Mucosa of gallbladder (tissue), 1 donor: ENCODE measurements at regions not wholly inside any gene's neighbourhood (a gene's known extent, or its start where the extent isn't known, plus 50 kb on each side); places are given as distances from the start of the nearest gene placed in this dataset.

Source experiments
- DNase-seq: peaks from one replicate; pipeline ENCODE4 v3.0.0-alpha.2; 2020; ENCODE audit warnings: low spot score
- donor health status: DM: no; HTN: no; CAD: no.

DNA sequence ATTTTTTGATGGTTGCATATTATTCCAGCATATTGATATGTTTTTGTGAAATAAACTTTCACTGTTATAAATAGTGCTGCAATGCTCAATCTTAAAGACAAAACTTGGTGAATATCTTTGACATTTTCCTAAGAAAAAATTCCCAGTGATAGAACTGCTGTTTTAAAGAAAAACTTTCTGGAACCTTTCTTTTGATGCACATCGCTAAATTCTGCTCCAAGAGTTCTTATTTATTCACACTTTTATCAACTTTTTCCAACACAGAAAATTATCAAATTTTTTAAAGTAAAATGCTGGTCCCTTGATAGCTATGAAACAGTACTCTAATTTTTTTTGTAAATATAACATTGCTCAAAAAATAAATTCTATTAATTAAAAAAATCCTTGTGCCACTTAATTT, 196.6 kb downstream of the HS3ST3A1 start:
- DNase-seq, result no peak

- no peak for DNase-seq
Observed at GRCh38 chr17:13403982-13404946, 197.5 kb downstream of the HS3ST3A1 start.

GRCh38 chr17:13400491-13400890, 201.2 kb downstream of the HS3ST3A1 start:
- no peak for DNase-seq

- DNase-seq, result no peak
Observed at GRCh38 chr17:13398853-13399252, 202.9 kb downstream of the HS3ST3A1 start.

DNA sequence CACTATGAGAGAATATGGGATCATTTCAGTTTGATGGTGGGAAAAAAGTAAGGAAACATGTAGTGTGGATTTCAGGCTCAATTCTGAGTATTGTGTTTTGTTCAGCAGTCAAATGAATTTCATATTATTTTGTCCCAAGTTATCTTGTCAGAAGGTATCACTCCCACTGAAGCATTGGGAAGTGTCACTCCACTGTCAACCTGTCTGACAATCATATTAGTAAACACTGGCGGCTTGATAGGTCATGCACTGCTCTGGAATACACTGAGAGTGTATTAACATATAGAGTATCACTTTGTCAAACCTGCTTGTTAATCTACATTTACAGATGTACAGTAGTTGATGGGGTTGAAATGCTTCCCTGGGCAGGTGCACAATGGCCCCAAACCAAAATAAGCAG, 203.6 kb downstream of the HS3ST3A1 start:
- DNase-seq, result no peak

DNA sequence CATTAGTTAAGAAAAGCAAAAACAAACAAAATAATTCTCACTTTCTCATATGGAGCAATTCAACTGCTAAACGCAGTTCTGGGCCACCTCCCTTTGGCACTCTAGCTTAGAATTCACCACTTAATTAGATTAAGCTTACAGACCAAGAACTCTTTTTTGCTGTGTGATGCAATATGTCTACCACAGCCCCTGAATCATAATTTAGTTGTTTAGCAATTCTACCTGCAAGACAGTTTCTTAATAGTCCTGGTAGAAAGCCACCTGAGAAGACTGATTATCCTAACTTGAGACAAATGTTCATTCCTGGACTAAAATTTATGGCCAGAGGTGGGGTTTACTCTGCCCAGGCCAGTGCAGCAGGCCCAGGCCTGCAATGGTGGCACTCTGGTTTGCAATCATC, 205.9 kb downstream of the HS3ST3A1 start:
- no peak for DNase-seq

GRCh38 chr17:13395346-13395745, 206.4 kb downstream of the HS3ST3A1 start:
- no peak for DNase-seq

- DNase-seq, result no peak
Observed at GRCh38 chr17:13393841-13394710, 207.7 kb downstream of the HS3ST3A1 start.

- DNase-seq, result no peak
Observed at GRCh38 chr17:13387952-13388351, 213.8 kb downstream of the HS3ST3A1 start.

DNA sequence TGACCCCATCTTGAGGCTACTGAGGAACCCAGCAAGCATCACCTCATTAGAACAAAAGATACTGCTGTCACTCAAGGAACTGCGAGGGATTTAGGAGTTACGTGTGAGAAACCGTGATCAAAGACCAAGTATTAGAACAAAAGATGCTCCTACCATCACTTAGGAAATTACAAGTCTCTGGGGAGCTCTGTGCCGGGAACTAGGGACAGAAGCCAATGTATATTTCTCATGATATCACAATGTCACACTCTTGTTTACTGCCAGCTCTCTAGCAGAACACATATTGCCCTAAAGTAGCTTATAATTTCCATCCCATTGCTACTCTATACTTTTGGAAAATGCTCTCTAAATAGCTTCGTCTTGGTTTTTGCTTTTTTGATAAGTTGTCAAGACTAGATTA, 214.5 kb downstream of the HS3ST3A1 start:
- DNase-seq, result no peak

DNA sequence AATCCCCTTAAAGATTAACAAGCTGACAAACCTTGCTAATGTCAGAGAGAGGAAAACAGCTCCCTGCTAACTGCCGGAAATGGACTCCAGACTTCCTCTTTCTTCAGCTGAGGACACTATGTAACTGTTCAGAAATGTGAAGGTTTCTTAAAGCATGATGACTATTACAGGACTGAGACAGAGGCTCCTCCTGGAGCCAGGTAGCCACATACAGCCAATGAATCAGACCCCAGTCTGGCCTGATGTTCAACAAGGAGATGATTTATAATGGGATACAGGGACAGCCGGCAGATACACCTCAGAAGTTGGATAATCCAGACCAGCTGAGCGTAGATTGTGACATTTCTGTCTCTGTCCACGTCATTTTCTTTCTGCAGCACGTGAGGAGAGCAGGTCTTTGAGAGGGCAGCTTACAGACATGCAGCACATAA, 216.2 kb downstream of the HS3ST3A1 start:
- no peak for DNase-seq

GRCh38 chr17:13384626-13385025, 217.1 kb downstream of the HS3ST3A1 start:
- DNase-seq, result no peak

DNA sequence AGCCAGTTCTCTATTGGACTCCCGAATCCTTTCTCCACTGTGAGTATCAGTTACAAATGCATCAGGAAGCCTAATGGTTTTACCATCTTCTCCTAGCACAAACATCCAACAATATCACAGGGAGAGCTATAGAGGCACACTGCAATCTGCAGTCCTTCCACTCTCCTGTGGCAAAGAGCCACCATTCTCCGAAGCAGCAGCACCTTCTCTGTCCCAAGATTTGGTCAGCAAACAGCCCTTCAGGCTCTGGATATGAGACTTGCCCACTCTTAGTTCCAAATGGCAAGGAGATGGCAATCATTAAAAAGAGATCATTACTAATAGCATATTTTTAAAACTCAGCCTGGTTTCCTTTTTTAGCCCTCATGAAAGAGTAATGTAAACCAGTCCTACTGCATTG, 223.4 kb downstream of the HS3ST3A1 start:
- DNase-seq, result no peak

DNA sequence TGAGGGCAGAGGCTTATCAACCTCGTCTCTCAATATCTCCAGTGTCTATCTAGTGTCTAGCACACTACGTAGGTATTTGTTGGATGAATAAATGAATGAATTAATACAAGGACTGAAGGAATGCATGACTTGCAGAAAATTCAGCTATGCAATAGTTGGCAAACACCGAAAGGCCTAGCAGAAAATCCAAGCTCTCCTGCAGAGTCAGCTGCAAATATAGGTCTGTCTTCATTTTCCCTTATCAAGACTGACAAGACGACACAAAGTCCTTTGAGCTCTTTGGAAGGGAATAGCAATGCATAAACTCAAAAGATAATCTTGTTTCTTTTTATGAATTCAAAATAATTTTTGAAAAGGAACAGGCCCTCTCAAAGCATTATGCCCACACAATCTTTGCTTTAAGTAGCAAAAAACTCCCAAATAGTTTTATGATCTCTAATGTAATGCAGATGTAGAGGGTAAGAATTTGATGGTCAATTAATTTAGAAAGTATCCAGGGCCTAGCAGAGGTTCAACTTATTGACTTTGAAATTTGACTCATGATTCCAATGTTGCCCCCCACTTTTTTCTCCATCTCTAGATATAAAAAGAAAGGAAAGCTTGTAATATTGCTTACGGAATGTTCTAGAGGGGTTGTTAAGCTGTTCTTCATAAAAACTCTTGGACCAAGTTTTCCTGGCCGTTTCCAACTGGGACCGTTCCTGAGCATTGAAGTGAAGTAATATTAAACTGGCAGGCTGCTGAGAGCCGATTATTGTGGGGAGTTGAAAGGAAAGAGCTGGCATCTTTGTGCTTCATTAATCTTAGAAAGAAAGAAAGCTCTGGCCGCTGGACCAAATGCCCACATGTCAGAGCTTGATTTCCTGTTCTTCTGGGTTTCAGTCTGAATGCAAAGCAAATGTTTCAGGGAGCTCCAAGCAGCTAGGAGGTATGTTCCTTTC, 227.3 kb downstream of the HS3ST3A1 start:
- DNase-seq, result no peak

DNA sequence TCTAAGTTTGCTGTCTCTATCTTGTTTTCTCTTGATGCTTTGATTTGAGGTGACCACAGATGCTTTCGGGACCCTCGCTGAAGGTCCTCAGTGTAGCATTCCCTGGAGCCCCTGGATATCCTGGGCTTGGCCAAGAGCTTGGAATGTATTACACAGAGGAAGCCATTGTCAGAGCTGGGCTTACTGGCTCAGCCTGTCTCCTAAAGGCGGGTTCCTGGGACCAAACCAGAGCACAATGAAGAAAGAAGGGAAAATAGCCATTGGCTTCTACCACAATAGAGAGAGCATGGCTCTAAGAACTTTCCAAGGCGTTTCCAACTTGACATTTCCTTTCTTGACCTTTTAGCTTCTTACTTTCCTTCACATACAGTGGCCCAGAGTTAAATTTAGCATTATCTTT, 229.3 kb downstream of the HS3ST3A1 start:
- DNase-seq, result no peak

DNA sequence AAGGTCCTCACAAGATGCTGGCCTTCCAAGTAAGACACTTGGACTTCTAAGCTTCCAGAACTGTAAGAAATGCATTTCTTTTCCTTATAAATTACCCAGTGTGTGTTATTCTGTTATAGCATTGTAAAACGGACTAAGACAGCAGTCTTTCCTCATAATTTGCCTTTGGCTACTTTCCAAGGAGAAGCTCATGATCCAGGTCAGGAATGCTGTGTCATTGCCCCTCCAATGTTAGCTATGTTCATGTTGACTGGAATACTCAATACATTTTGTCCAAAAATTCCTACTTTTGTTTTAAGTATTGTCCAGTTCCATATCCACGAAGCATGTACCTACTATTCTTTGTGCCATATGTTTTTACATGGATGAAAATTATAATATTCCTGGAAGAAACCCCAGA, 234.6 kb downstream of the HS3ST3A1 start:
- DNase-seq, result no peak

DNA sequence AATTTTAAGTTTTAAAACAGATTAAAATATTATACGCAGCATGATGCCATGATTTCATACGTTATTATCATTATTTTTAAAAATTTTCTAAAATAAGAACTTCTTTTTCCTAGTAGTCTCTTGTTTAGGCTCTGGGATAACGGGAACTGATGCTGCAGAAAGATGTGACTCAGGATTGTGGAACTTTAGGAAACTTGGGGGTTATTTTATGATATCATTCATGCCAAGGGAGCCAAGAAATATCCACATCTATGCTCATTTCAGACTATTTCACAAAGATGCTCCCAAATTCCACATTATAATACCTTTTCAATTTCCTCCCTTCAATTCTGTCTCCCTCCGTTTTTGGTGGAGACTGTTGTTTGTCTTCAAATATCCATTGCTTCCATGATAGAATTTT, 236.4 kb downstream of the HS3ST3A1 start:
- no peak for DNase-seq

GRCh38 chr17:13363771-13364170, 238.0 kb downstream of the HS3ST3A1 start:
- DNase-seq, result no peak

GRCh38 chr17:13362341-13363122, 239.2 kb downstream of the HS3ST3A1 start:
- DNase-seq, result no peak

DNA sequence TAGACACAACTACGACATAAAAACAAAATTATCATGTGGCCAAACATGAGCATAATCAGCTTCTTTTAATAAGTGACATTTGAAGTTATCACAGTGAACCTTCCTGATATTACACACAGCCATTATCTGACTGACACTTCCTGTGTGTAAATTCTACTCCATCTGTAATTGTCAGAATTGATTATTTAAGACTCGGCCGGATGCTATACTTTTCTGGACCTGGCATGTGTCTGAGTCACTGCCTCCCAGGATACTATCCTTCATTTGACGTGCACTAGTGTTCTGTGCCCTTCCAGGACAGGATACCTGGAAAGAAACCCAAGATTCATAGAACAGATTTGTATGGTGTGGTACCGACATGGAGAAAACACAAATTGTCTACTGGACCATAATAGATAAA, 242.0 kb downstream of the HS3ST3A1 start:
- DNase-seq, result no peak

GRCh38 chr17:13355054-13355453, 246.7 kb downstream of the HS3ST3A1 start:
- no peak for DNase-seq
